ENCODE measurements at regions not wholly inside any gene's neighbourhood (a gene's known extent, or its start where the extent isn't known, plus 50 kb on each side); places are given as distances from the start of the nearest gene placed in this dataset.

DNA sequence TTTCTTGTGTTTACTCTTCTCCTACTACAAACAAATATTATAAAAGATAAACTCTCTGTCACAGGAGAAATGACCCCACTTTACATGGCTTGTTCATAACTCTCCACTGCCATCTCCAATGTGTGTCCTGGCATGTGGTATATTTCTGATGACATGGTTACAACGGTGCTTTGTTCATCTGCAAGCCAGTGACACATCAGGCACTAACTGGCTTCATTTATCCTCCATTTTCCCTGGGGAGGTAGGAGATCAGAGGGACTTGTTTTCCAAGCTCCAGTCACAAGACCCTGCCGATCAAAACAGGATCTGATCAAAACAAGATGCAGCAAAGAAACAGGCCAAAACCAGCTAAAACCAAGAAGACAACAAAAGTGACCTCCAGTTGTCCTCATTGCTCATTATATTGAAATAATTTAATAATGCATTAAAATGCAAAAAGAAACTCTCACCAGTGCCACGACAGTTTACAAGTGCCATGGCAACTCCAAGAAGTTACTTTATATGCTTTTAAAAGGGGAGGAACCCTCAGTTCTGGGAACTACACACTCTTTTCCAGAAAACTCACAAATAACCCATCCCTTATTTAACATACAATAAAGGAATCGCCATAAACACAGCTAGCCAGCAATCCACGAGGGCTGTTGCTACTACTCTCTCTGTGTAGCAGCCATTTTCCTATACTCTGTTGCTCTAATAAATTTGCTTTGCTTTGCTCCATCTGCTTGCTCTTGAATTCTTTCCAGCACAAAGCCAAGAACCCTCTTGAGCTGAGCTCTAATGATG is 224.2 kb downstream of the XPNPEP1 start:
- no peaks in the 10 kb centered on the region for H3K36me3 Mint-ChIP-seq (ENCODE audit: low read depth, unreplicated experiment)
- TF ChIP-seq, protein P1, sequence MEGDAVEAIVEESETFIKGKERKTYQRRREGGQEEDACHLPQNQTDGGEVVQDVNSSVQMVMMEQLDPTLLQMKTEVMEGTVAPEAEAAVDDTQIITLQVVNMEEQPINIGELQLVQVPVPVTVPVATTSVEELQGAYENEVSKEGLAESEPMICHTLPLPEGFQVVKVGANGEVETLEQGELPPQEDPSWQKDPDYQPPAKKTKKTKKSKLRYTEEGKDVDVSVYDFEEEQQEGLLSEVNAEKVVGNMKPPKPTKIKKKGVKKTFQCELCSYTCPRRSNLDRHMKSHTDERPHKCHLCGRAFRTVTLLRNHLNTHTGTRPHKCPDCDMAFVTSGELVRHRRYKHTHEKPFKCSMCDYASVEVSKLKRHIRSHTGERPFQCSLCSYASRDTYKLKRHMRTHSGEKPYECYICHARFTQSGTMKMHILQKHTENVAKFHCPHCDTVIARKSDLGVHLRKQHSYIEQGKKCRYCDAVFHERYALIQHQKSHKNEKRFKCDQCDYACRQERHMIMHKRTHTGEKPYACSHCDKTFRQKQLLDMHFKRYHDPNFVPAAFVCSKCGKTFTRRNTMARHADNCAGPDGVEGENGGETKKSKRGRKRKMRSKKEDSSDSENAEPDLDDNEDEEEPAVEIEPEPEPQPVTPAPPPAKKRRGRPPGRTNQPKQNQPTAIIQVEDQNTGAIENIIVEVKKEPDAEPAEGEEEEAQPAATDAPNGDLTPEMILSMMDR (IDR thresholded peaks at IDR 0.05; ENCODE audit: unreplicated experiment) = no peak
- peaks cover 4% of the 10 kb centered on the region for H3K27me3 Mint-ChIP-seq (ENCODE audit: unreplicated experiment)
- H3K4me3 Mint-ChIP-seq (ENCODE audit: unreplicated experiment) = no peak overlapping the region
- no peak overlapping the region for H3K27ac Mint-ChIP-seq (ENCODE audit: unreplicated experiment)
- no peaks in the 10 kb centered on the region for H3K9me3 Mint-ChIP-seq (ENCODE audit: unreplicated experiment)
- DNase-seq (ENCODE audit: low spot score) = no peak
- H3K4me1 Mint-ChIP-seq (ENCODE audit: unreplicated experiment) = no peaks in the 10 kb centered on the region

DNA sequence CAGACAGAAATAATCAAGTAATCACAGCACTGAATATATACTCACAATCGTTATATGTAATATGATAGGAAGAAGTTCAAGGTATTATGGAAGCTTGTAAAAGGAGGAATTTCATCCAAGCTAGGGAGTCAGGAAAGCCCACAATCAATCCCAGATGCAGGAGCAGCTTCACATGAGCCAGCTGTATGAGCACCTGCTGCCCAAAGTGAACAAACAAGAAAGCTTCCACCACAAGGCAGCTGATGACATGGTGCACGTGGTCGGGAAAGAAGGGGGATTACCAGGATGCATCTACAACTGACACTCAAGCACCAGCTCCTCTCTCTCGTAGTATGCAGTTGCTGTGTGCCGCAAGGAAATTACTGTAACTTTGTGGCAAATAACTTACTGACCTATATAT is 225.2 kb downstream of the XPNPEP1 start:
- TF ChIP-seq, protein P1 (IDR thresholded peaks at IDR 0.05; ENCODE audit: unreplicated experiment) = no peak
- no peak for DNase-seq (ENCODE audit: low spot score)
- Mint-ChIP-seq H3K27me3 (ENCODE audit: unreplicated experiment) (peaks cover 4% of the 10 kb centered on the region), H3K4me1 (ENCODE audit: unreplicated experiment) (no peaks in the 10 kb centered on the region), H3K27ac (ENCODE audit: unreplicated experiment) (no peak overlapping the region), H3K36me3 (ENCODE audit: low read depth, unreplicated experiment) (no peaks in the 10 kb centered on the region), H3K4me3 (ENCODE audit: unreplicated experiment) (no peak overlapping the region), H3K9me3 (ENCODE audit: unreplicated experiment) (no peaks in the 10 kb centered on the region)

DNA sequence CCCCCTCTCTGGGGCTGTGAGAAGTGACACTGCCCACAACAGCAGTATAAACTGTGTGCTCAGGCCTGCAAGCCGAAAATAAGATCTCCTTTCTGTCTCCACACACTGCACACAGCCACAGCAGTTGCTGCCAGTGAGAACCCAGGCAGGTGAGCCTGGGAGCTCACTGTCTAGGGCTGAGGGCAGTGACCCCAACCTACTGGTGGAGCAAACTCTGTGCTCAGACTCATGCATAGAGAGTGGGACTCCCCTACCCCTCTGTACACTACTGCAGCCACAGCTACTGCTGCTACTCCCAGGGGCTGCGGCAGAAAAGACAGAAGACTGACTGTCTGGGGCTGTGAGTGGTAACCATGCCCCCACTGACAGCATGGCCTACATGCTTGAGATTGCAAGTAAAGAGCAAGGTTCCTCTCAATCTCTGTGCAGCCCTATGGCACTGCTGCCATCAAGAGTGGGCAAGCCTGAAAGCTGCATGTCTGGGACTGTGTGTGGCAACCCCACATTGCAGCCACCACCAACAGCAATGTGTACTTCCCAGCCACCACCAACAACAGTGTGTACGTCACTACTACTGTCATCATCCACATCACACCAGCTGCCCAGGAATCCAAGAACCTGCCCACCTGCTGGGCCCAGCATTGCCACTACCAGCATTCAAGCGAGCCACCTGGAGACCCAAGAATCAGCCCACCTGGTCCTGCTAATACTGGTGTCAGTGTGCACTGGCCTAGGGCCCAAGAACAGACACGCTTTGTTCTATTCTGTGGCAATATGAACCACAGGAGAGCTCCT is 226.1 kb downstream of the XPNPEP1 start:
- Mint-ChIP-seq H3K36me3 (ENCODE audit: low read depth, unreplicated experiment) (no peaks in the 10 kb centered on the region), H3K9me3 (ENCODE audit: unreplicated experiment) (no peaks in the 10 kb centered on the region), H3K27ac (ENCODE audit: unreplicated experiment) (no peak overlapping the region), H3K27me3 (ENCODE audit: unreplicated experiment) (peaks cover 4% of the 10 kb centered on the region), H3K4me1 (ENCODE audit: unreplicated experiment) (no peaks in the 10 kb centered on the region), H3K4me3 (ENCODE audit: unreplicated experiment) (no peak overlapping the region)
- TF ChIP-seq, protein P1 (IDR thresholded peaks at IDR 0.05; ENCODE audit: unreplicated experiment) = no peak
- DNase-seq (ENCODE audit: low spot score) = no peak

DNA sequence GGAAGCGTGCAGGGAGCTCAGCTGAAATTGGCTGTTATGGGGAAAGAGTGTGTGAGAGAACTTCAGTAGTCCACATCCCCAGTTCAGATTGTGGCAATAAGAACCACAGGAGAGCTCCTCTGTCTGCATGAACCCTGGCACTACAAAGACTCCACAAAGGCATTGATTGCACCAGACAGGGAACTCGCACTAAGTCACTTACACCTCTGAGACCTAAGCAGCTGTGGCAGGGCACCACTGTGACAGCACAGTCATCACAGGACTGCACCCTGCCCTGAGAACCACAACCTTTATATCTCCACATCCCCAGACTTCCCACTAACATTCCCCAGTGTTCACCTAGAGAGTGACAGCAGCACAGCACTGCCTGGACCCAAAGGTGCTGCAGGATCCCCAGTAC is 226.8 kb downstream of the XPNPEP1 start:
- Mint-ChIP-seq H3K4me1 (ENCODE audit: unreplicated experiment) (no peaks in the 10 kb centered on the region), H3K36me3 (ENCODE audit: low read depth, unreplicated experiment) (no peaks in the 10 kb centered on the region), H3K27me3 (ENCODE audit: unreplicated experiment) (peaks cover 4% of the 10 kb centered on the region), H3K4me3 (ENCODE audit: unreplicated experiment) (no peak overlapping the region), H3K27ac (ENCODE audit: unreplicated experiment) (no peak overlapping the region), H3K9me3 (ENCODE audit: unreplicated experiment) (no peaks in the 10 kb centered on the region)
- no peak for DNase-seq (ENCODE audit: low spot score)
- TF ChIP-seq, protein P1 (IDR thresholded peaks at IDR 0.05; ENCODE audit: unreplicated experiment) = no peak

DNA sequence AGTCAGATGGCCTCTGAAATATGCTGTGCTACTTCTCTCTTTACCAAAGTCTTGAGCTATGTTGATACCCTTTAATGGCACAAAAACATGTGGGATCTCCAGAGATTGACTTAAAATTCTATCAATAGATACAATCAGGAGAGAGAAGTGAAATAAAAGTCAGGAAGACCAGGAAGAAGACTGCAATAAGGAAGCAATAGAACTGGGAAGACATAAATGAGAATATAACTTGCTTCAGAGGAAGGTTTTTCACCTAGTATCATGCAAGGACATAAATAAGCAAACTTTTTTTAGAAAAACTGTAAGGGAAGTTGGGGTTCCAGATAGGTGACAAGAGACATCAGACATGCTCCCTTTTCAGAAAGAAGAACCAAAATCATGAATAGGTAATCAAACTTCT is 227.3 kb downstream of the XPNPEP1 start:
- Mint-ChIP-seq H3K36me3 (ENCODE audit: low read depth, unreplicated experiment) (no peaks in the 10 kb centered on the region), H3K27ac (ENCODE audit: unreplicated experiment) (no peak overlapping the region), H3K4me1 (ENCODE audit: unreplicated experiment) (peaks cover 4% of the 10 kb centered on the region), H3K27me3 (ENCODE audit: unreplicated experiment) (peaks cover 4% of the 10 kb centered on the region), H3K9me3 (ENCODE audit: unreplicated experiment) (no peaks in the 10 kb centered on the region), H3K4me3 (ENCODE audit: unreplicated experiment) (no peak overlapping the region)
- no peak for DNase-seq (ENCODE audit: low spot score)
- TF ChIP-seq, protein P1 (IDR thresholded peaks at IDR 0.05; ENCODE audit: unreplicated experiment) = no peak

Data from endothelial cell (in vitro differentiated cells).